H1 (cell line): ENCODE measurements at regions not wholly inside any gene's neighbourhood (a gene's known extent, or its start where the extent isn't known, plus 50 kb on each side); places are given as distances from the start of the nearest gene placed in this dataset.

Experiments
- SRF ChIP-seq: IDR thresholded peaks from 2 replicates; pipeline ENCODE4 v1.6.1; 2011; ENCODE audit warnings: mild to moderate bottlenecking, low read depth, low read length, moderate library complexity

GRCh38 chr3:135646873-135647272, 318.7 kb upstream of the PPP2R3A start (continued):
- no peak for TF ChIP-seq SRF
